Body of pancreas (tissue), 4 donors: ENCODE measurements at regions not wholly inside any gene's neighbourhood (a gene's known extent, or its start where the extent isn't known, plus 50 kb on each side); places are given as distances from the start of the nearest gene placed in this dataset.

ENCODE experiments used
- ATAC-seq: fragments of 150-250 bp; one replicate; pipeline ENCODE4 v1.9.1; 2016
- DNase-seq, 4 donors: peaks; one replicate each; pipeline ENCODE4 v3.0.0-alpha.2; 2019
- H3K27ac ChIP-seq, 4 donors: fragments of 200-600 bp; sonication (generic); 1 replicate in 3 of 4; 2 replicates in 1 of 4; pipeline versions ENCODE4 v1.5.1 to v1.6.1; 2016 to 2019; ENCODE audit warnings: mild to moderate bottlenecking in 1 of 4, mixed read lengths in 1 of 4, moderate library complexity in 1 of 4
- H3K27me3 ChIP-seq, 2 donors: fragments of 200-600 bp; sonication (generic); one replicate each; pipeline ENCODE4 v1.6.0; 2016; ENCODE audit warnings: mild to moderate bottlenecking in 1 of 2
- H3K36me3 ChIP-seq, 2 donors: fragments of 200-600 bp; sonication (generic); replicated peaks in 1 of 2; 2 replicates each; pipeline ENCODE4 v1.5.1; 2016; ENCODE audit warnings: low read depth in 2 of 2; ENCODE audit not compliant: insufficient read depth in 1 of 2
- H3K4me1 ChIP-seq: fragments of 200-600 bp; sonication (generic); one replicate; pipeline ENCODE4 v1.6.0; 2016
- H3K4me3 ChIP-seq, 2 donors: fragments of 200-600 bp; sonication (generic); 1 replicate in 1 of 2; 2 replicates in 1 of 2; pipeline ENCODE4 v1.5.1; 2016 to 2019
- H3K9me3 ChIP-seq, 3 donors: fragments of 200-600 bp; sonication (generic); 1 replicate in 2 of 3; 2 replicates in 1 of 3; pipeline ENCODE4 v1.5.1; 2016
- POLR2A ChIP-seq, 3 donors: fragments of 450-650 bp; IDR thresholded peaks; one replicate each; pipeline ENCODE4 v1.6.1; 2016; ENCODE audit warnings: antibody characterized with exemption in 3 of 3, mild to moderate bottlenecking in 2 of 3
- WGBS, 2 donors: methylation state at CpG; one replicate each; pipeline ENCODE4 v1.1.5; 2017; 5-methylcytosine and 5-hydroxymethylcytosine counted together
- intact Hi-C: fragments of 100-400 bp; cut with DNase I; formaldehyde crosslinking; loops from one replicate; pipeline ENCODE4 v1.15.1; 2023
- TF ChIP-seq, protein P1 (sequence below), 7 experiments: fragments of 450-650 bp in 4 of 7; fragments of 200-600 bp in 3 of 7; sonication (generic) in 3 of 7; IDR thresholded peaks; one replicate each; pipeline ENCODE4 v1.5.1; 2016 to 2019; ENCODE audit warnings: antibody characterized with exemption in 7 of 7

GRCh38 chr5:6108981-6109825 is 269.1 kb downstream of the MED10 start:
- intact Hi-C loops = no loop called here
- no peak overlapping the region for H3K4me3 ChIP-seq
- 69 to 84% methylated on average over 8 to 11 of the region's 11 CpGs for WGBS, 2 donors
- H3K27ac ChIP-seq = no peak overlapping the region
- no peaks in the 10 kb centered on the region for H3K4me1 ChIP-seq
- no peaks in the 10 kb centered on the region for H3K36me3 ChIP-seq
- TF ChIP-seq POLR2A (IDR thresholded peaks at IDR 0.05) = no peak
- TF ChIP-seq, protein P1, sequence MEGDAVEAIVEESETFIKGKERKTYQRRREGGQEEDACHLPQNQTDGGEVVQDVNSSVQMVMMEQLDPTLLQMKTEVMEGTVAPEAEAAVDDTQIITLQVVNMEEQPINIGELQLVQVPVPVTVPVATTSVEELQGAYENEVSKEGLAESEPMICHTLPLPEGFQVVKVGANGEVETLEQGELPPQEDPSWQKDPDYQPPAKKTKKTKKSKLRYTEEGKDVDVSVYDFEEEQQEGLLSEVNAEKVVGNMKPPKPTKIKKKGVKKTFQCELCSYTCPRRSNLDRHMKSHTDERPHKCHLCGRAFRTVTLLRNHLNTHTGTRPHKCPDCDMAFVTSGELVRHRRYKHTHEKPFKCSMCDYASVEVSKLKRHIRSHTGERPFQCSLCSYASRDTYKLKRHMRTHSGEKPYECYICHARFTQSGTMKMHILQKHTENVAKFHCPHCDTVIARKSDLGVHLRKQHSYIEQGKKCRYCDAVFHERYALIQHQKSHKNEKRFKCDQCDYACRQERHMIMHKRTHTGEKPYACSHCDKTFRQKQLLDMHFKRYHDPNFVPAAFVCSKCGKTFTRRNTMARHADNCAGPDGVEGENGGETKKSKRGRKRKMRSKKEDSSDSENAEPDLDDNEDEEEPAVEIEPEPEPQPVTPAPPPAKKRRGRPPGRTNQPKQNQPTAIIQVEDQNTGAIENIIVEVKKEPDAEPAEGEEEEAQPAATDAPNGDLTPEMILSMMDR (IDR thresholded peaks at IDR 0.05) = no peak
- no peak for DNase-seq
- no peaks in the 10 kb centered on the region for H3K27me3 ChIP-seq
- no peaks in the 10 kb centered on the region for H3K9me3 ChIP-seq
- no peak for ATAC-seq

DNA sequence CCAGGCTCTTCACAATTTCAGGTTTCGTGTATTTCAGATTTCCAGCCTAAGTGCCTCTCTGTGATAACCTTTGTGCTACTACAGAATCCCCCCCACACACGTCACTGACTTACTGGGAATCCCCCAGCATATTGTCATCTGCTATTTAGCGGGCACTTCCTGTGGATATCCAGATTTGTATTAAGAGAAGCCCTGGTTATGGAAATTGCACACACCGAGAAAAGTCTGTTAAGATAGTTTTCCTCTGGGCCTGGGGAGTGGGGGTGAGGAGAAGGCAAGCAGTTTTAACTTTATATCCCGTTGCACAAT is 269.9 kb downstream of the MED10 start:
- no peaks in the 10 kb centered on the region for H3K9me3 ChIP-seq
- H3K27ac ChIP-seq = no peak overlapping the region
- DNase-seq (no peak), ATAC-seq (no peak)
- intact Hi-C loops = no loop called here
- no peaks in the 10 kb centered on the region for H3K36me3 ChIP-seq
- no peak for TF ChIP-seq POLR2A (IDR thresholded peaks at IDR 0.05)
- TF ChIP-seq, protein P1 (IDR thresholded peaks at IDR 0.05) = no peak
- no peak overlapping the region for H3K4me3 ChIP-seq
- no peaks in the 10 kb centered on the region for H3K27me3 ChIP-seq
- 48 to 59% methylated on average over 5 of the region's 5 CpGs for WGBS, 2 donors
- H3K4me1 ChIP-seq = no peaks in the 10 kb centered on the region

- no peaks in the 10 kb centered on the region for H3K9me3 ChIP-seq
- H3K27me3 ChIP-seq = no peaks in the 10 kb centered on the region
- WGBS, 2 donors = 58 to 64% methylated on average over 12 to 13 of the region's 13 CpGs
- TF ChIP-seq, protein P1 (IDR thresholded peaks at IDR 0.05) = no peak
- no peak for TF ChIP-seq POLR2A (IDR thresholded peaks at IDR 0.05)
- DNase-seq = no peak
- H3K4me3 ChIP-seq = no peak overlapping the region
- ATAC-seq = no peak
- no peaks in the 10 kb centered on the region for H3K36me3 ChIP-seq
- no peak overlapping the region for H3K27ac ChIP-seq
- intact Hi-C loops = no loop called here
- no peaks in the 10 kb centered on the region for H3K4me1 ChIP-seq
These were observed 270.4 kb downstream of the MED10 start for GRCh38 chr5:6107675-6108539.

DNA sequence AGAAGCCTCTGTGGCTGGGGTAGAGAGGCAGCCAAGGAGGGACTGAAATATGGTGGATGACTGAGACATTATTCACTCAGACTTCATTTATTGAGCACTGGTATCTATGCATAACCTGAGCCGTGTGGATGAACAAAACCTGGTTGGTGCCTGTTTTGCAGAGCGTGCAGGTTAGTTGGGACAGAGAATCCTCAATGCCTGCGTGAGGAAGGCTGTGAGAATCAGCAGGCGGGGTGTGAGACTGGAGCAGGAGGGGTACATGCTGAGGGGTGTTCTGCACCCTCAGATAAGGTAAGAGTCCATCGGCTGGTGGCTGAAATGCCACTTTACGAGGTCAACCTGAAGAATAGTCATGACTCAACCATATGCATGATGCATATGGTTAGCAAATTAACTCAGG is 271.6 kb downstream of the MED10 start:
- Histone ChIP-seq H3K27me3 (no peaks in the 10 kb centered on the region), H3K4me3 (no peak overlapping the region), H3K27ac (no peak overlapping the region), H3K36me3 (no peaks in the 10 kb centered on the region), H3K4me1 (no peaks in the 10 kb centered on the region), H3K9me3 (no peaks in the 10 kb centered on the region)
- DNase-seq = no peak
- WGBS, 2 donors = 72% methylated on average over 6 of the region's 6 CpGs
- intact Hi-C loops = no loop called here
- ATAC-seq = no peak
- TF ChIP-seq POLR2A (IDR thresholded peaks at IDR 0.05) = no peak
- TF ChIP-seq, protein P1 (IDR thresholded peaks at IDR 0.05) = no peak
